H9 (cell line): ENCODE measurements at regions not wholly inside any gene's neighbourhood (a gene's known extent, or its start where the extent isn't known, plus 50 kb on each side); places are given as distances from the start of the nearest gene placed in this dataset.

Source experiments
- DNase-seq: peaks from one replicate; pipeline ENCODE4 v3.0.0-alpha.2; 2017
- H2AFZ ChIP-seq: one replicate; pipeline ENCODE4 v1.6.1; 2013; ENCODE audit warnings: mild to moderate bottlenecking, low read length, control low read depth, moderate library complexity
- H2AK5ac ChIP-seq: 2 replicates; pipeline ENCODE4 v1.6.1; 2013; ENCODE audit warnings: low read length, control low read depth, mixed read lengths; ENCODE audit not compliant: insufficient read length
- H2BK120ac ChIP-seq: one replicate; pipeline ENCODE4 v1.6.1; 2013; ENCODE audit warnings: low read depth, mild to moderate bottlenecking, low read length, control low read depth, inconsistent platforms; ENCODE audit not compliant: poor library complexity, severe bottlenecking
- H2BK12ac ChIP-seq: 2 replicates; pipeline ENCODE4 v1.6.1; 2013; ENCODE audit warnings: low read length, control low read depth, mixed read lengths, low read depth; ENCODE audit not compliant: insufficient read length
- H2BK15ac ChIP-seq: 2 replicates; pipeline ENCODE4 v1.6.1; 2013; ENCODE audit warnings: low read depth, low read length, control low read depth
- H2BK20ac ChIP-seq: one replicate; pipeline ENCODE4 v1.6.1; 2013; ENCODE audit warnings: low read depth, mild to moderate bottlenecking, low read length, control low read depth, inconsistent platforms; ENCODE audit not compliant: poor library complexity, severe bottlenecking
- H2BK5ac ChIP-seq: 2 replicates; pipeline ENCODE4 v1.6.1; 2013; ENCODE audit warnings: low read length, control low read depth, mixed read lengths; ENCODE audit not compliant: insufficient read length
- H3K14ac ChIP-seq: 2 replicates; pipeline ENCODE4 v1.6.1; 2013; ENCODE audit warnings: low read length, control low read depth; ENCODE audit not compliant: insufficient read depth
- H3K18ac ChIP-seq: 2 replicates; pipeline ENCODE4 v1.6.1; 2013; ENCODE audit warnings: low read depth, mild to moderate bottlenecking, mixed read lengths, low read length, control low read depth; ENCODE audit not compliant: insufficient read length
- H3K23ac ChIP-seq: 2 replicates; pipeline ENCODE4 v1.6.1; 2013; ENCODE audit warnings: low read length, control low read depth, mixed read lengths, low read depth; ENCODE audit not compliant: insufficient read length
- H3K23me2 ChIP-seq: 2 replicates; pipeline ENCODE4 v1.6.1; 2013; ENCODE audit warnings: low read depth, mild to moderate bottlenecking, mixed read lengths, low read length, control low read depth; ENCODE audit not compliant: insufficient read length, poor library complexity, severe bottlenecking
- H3K27ac ChIP-seq: 2 replicates; pipeline ENCODE4 v1.5.1; 2013; ENCODE audit warnings: low read length, control low read depth, mixed read lengths, low read depth; ENCODE audit not compliant: insufficient read length
- H3K27me3 ChIP-seq: 2 replicates; pipeline ENCODE4 v1.6.1; 2013; ENCODE audit warnings: low read length, control low read depth, inconsistent platforms; ENCODE audit not compliant: insufficient read depth
- H3K4ac ChIP-seq: 2 replicates; pipeline ENCODE4 v1.6.1; 2013; ENCODE audit warnings: low read depth, mild to moderate bottlenecking, control low read depth, inconsistent platforms, low read length, moderate library complexity
- H3K4me1 ChIP-seq: 2 replicates; pipeline ENCODE4 v1.6.1; 2013; ENCODE audit warnings: low read length, control low read depth, inconsistent platforms; ENCODE audit not compliant: insufficient read depth
- H3K4me2 ChIP-seq: 2 replicates; pipeline ENCODE4 v1.6.1; 2013; ENCODE audit warnings: low read length, control low read depth, mixed read lengths; ENCODE audit not compliant: insufficient read length, insufficient read depth
- H3K56ac ChIP-seq: 2 replicates; pipeline ENCODE4 v1.6.1; 2013; ENCODE audit warnings: low read depth, mild to moderate bottlenecking, mixed read lengths, low read length, control low read depth; ENCODE audit not compliant: insufficient read length
- H3K79me1 ChIP-seq: 2 replicates; pipeline ENCODE4 v1.6.1; 2013; ENCODE audit warnings: low read depth, mild to moderate bottlenecking, moderate library complexity, low read length, control low read depth, inconsistent platforms; ENCODE audit not compliant: insufficient read depth, poor library complexity, severe bottlenecking
- H3K79me2 ChIP-seq: 2 replicates; pipeline ENCODE4 v1.6.1; 2013; ENCODE audit warnings: low read length, control low read depth, inconsistent platforms; ENCODE audit not compliant: insufficient read depth
- H3K9ac ChIP-seq: 2 replicates; pipeline ENCODE4 v1.6.1; 2013; ENCODE audit warnings: low read length, control low read depth, mixed read lengths; ENCODE audit not compliant: insufficient read length; ENCODE audit errors: extremely low read depth
- H3K9me3 ChIP-seq: one replicate; pipeline ENCODE4 v1.6.1; 2013; ENCODE audit warnings: low read depth, low read length, inconsistent platforms; ENCODE audit not compliant: control insufficient read depth
- H3T11ph ChIP-seq: one replicate; pipeline ENCODE4 v1.6.1; 2013; ENCODE audit warnings: mild to moderate bottlenecking, low read length, control low read depth, inconsistent platforms
- H4K20me1 ChIP-seq: one replicate; pipeline ENCODE4 v1.6.1; 2013; ENCODE audit not compliant: control insufficient read depth, insufficient read length, insufficient read depth
- H4K5ac ChIP-seq: 2 replicates; pipeline ENCODE4 v1.6.1; 2013; ENCODE audit warnings: low read depth, mild to moderate bottlenecking, mixed read lengths, low read length, control low read depth; ENCODE audit not compliant: insufficient read length
- H4K8ac ChIP-seq: replicated peaks from 2 replicates; pipeline ENCODE4 v1.6.1; 2013; ENCODE audit warnings: low read length, control low read depth, mixed read lengths, low read depth; ENCODE audit not compliant: insufficient read length
- H4K91ac ChIP-seq: 2 replicates; pipeline ENCODE4 v1.6.1; 2013; ENCODE audit warnings: low read depth, mild to moderate bottlenecking, moderate library complexity, mixed read lengths, low read length, control low read depth; ENCODE audit not compliant: insufficient read length
- H3K27ac Mint-ChIP-seq, 3 experiments: 2 replicates in 2 of 3; 3 replicates in 1 of 3; pipeline ENCODE4 v1.8.0; 2020 to 2021; ENCODE audit warnings: mixed read lengths in 3 of 3, mild to moderate bottlenecking in 1 of 3, moderate library complexity in 1 of 3
- H3K27me3 Mint-ChIP-seq: 2 replicates; pipeline ENCODE4 v1.8.0; 2021; ENCODE audit warnings: low read depth, mild to moderate bottlenecking, moderate library complexity, mixed read lengths
- H3K36me3 Mint-ChIP-seq, 3 experiments: 2 replicates in 2 of 3; 3 replicates in 1 of 3; pipeline ENCODE4 v1.8.0; 2020 to 2021; ENCODE audit warnings: low read depth in 3 of 3, mixed read lengths in 3 of 3; ENCODE audit not compliant: insufficient read depth in 1 of 3
- H3K4me1 Mint-ChIP-seq, 2 experiments: 2 replicates each; pipeline ENCODE4 v1.8.0; 2020; ENCODE audit warnings: mixed read lengths in 2 of 2
- H3K4me3 Mint-ChIP-seq, 2 experiments: 2 replicates in 1 of 2; 3 replicates in 1 of 2; pipeline ENCODE4 v1.8.0; 2020 to 2021; ENCODE audit warnings: mild to moderate bottlenecking in 2 of 2, mixed read lengths in 2 of 2, moderate library complexity in 1 of 2
- H3K9me3 Mint-ChIP-seq, 2 experiments: 2 replicates in 1 of 2; 3 replicates in 1 of 2; pipeline ENCODE4 v1.8.0; 2020; ENCODE audit warnings: mild to moderate bottlenecking in 2 of 2, mixed read lengths in 2 of 2, moderate library complexity in 1 of 2
- WGBS: extraction: QIAGEN DNeasy Blood & Tissue Kit; methylation state at CpG from one replicate; pipeline ENCODE4 v1.1.7; 2013; ENCODE audit warnings: missing lambda C conversion rate, low lambda C conversion rate, mixed read lengths; ENCODE audit not compliant: insufficient read length; ENCODE audit errors: extremely low coverage; 5-methylcytosine and 5-hydroxymethylcytosine counted together
- TF ChIP-seq, protein P1 (sequence below): fragments of 200-600 bp; sonication (generic); conservative IDR thresholded peaks from 3 replicates; pipeline ENCODE4 v1.8.0; 2021; ENCODE audit warnings: antibody characterized with exemption, mild to moderate bottlenecking

DNA sequence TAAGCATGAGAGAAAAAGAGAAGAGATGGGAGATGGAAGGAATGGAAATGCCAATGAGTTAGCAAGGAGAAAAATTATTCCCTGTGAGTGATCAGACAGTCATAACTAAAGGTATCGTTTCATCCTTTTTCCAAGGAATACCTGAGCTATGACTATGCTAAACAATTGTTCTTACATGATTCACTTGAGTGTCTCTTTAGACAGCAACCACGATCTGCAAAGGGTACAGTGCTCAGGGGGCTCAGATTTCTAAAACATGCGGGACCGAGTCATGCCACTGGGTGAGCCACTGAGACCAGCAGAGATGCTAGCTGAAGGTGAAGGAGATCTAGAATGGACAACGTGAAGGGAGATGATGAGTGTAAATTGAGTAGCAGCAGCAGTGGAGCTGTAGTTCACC lies 78.0 kb upstream of the CTTNBP2 start:
- H2BK20ac ChIP-seq: no peak overlapping the region
- H3K9me3 ChIP-seq: no peaks in the 10 kb centered on the region
- H4K20me1 ChIP-seq: no peaks in the 10 kb centered on the region
- H3K14ac ChIP-seq: no peak overlapping the region
- H2BK15ac ChIP-seq: no peak overlapping the region
- H3K9me3 Mint-ChIP-seq: no peaks in the 10 kb centered on the region
- no peak overlapping the region for H2AFZ ChIP-seq
- H3K27me3 Mint-ChIP-seq: no peaks in the 10 kb centered on the region
- no peak overlapping the region for H3K27ac ChIP-seq
- H4K91ac ChIP-seq: no peak overlapping the region
- no peaks in the 10 kb centered on the region for H3K23me2 ChIP-seq
- H2BK120ac ChIP-seq: no peak overlapping the region
- no peaks in the 10 kb centered on the region for H3K79me2 ChIP-seq
- H3K9ac ChIP-seq: no peak overlapping the region
- H3K4me3 Mint-ChIP-seq: no peak overlapping the region
- H2BK12ac ChIP-seq: no peak overlapping the region
- H3K36me3 Mint-ChIP-seq: no peaks in the 10 kb centered on the region
- H3K79me1 ChIP-seq: no peaks in the 10 kb centered on the region
- no peaks in the 10 kb centered on the region for H3K4me1 ChIP-seq
- H3K4ac ChIP-seq: no peak overlapping the region
- peaks cover 4% of the 10 kb centered on the region in 2 experiments for H3K4me1 Mint-ChIP-seq
- WGBS: no CpG with 5 or more reads among the region's 5 CpGs
- H4K8ac ChIP-seq: no peak overlapping the region
- no peaks in the 10 kb centered on the region for H3K27me3 ChIP-seq
- H3K4me2 ChIP-seq: no peak overlapping the region
- no peak overlapping the region for H3K18ac ChIP-seq
- no peak overlapping the region for H3T11ph ChIP-seq
- no peak overlapping the region for H3K23ac ChIP-seq
- no peak overlapping the region; a peak in 1 of 7 replicates for H3K27ac Mint-ChIP-seq
- H3K56ac ChIP-seq: no peak overlapping the region
- no peak overlapping the region for H4K5ac ChIP-seq
- TF ChIP-seq, protein P1, sequence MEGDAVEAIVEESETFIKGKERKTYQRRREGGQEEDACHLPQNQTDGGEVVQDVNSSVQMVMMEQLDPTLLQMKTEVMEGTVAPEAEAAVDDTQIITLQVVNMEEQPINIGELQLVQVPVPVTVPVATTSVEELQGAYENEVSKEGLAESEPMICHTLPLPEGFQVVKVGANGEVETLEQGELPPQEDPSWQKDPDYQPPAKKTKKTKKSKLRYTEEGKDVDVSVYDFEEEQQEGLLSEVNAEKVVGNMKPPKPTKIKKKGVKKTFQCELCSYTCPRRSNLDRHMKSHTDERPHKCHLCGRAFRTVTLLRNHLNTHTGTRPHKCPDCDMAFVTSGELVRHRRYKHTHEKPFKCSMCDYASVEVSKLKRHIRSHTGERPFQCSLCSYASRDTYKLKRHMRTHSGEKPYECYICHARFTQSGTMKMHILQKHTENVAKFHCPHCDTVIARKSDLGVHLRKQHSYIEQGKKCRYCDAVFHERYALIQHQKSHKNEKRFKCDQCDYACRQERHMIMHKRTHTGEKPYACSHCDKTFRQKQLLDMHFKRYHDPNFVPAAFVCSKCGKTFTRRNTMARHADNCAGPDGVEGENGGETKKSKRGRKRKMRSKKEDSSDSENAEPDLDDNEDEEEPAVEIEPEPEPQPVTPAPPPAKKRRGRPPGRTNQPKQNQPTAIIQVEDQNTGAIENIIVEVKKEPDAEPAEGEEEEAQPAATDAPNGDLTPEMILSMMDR: no peak
- DNase-seq: no peak
- no peak overlapping the region for H2AK5ac ChIP-seq
- H2BK5ac ChIP-seq: no peak overlapping the region
